ENCODE measurements at regions not wholly inside any gene's neighbourhood (a gene's known extent, or its start where the extent isn't known, plus 50 kb on each side); places are given as distances from the start of the nearest gene placed in this dataset.
"Not testable (repeated sequence)": the region's sequence is repeated elsewhere in the genome, so short reads cannot be mapped to it uniquely, and the experiment has no call there.

DNA sequence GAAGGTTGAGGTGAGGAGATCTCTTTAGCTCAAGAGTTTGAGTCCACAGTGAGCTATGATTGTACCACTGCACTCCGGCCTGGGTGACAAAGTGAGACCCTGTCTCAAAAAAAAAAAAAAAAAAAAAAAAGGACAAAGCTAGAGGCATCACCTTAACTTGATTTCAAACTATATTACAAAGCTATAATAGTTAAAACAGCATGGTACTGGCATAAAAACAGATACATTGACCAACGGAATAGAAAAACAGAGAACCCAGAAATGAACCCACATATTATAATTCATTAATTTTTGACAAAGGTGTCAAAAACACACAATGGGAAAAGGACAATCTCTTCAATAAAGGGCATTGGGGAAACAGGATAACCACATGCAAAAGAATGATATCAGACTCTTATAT, 50.8 kb upstream of the MBOAT1 start:
- TF ChIP-seq, protein P1, sequence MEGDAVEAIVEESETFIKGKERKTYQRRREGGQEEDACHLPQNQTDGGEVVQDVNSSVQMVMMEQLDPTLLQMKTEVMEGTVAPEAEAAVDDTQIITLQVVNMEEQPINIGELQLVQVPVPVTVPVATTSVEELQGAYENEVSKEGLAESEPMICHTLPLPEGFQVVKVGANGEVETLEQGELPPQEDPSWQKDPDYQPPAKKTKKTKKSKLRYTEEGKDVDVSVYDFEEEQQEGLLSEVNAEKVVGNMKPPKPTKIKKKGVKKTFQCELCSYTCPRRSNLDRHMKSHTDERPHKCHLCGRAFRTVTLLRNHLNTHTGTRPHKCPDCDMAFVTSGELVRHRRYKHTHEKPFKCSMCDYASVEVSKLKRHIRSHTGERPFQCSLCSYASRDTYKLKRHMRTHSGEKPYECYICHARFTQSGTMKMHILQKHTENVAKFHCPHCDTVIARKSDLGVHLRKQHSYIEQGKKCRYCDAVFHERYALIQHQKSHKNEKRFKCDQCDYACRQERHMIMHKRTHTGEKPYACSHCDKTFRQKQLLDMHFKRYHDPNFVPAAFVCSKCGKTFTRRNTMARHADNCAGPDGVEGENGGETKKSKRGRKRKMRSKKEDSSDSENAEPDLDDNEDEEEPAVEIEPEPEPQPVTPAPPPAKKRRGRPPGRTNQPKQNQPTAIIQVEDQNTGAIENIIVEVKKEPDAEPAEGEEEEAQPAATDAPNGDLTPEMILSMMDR (IDR thresholded peaks at IDR 0.05), result no peak
- ATAC-seq (ENCODE audit: low FRiP score), result no peak

DNA sequence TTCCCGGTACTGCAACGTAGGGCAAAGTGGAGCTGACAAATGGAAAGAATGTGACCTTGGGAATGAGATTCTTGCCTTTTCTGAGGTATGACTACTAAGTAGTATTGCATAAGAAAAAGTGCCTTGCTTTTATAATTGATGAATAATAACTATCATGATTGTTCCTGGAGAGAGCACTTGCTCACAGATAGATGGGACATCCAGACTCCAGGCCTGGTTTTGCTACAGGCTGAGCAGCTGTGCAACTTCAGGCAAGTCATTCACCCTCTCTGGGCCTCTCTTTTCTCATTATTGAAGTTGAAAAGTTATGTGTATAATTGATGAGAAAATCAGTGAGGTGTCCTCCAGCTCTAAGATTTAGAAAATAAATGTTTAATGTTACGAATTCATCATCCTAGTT, 53.6 kb upstream of the MBOAT1 start:
- DNase-seq (ENCODE audit: low spot score) (no peak), ATAC-seq (ENCODE audit: low FRiP score) (no peak)
- TF ChIP-seq, protein P1 (IDR thresholded peaks at IDR 0.05), result no peak

More for the DNA sequence above, 50.8 kb upstream of the MBOAT1 start:
- no peak for DNase-seq (ENCODE audit: low spot score)

DNA sequence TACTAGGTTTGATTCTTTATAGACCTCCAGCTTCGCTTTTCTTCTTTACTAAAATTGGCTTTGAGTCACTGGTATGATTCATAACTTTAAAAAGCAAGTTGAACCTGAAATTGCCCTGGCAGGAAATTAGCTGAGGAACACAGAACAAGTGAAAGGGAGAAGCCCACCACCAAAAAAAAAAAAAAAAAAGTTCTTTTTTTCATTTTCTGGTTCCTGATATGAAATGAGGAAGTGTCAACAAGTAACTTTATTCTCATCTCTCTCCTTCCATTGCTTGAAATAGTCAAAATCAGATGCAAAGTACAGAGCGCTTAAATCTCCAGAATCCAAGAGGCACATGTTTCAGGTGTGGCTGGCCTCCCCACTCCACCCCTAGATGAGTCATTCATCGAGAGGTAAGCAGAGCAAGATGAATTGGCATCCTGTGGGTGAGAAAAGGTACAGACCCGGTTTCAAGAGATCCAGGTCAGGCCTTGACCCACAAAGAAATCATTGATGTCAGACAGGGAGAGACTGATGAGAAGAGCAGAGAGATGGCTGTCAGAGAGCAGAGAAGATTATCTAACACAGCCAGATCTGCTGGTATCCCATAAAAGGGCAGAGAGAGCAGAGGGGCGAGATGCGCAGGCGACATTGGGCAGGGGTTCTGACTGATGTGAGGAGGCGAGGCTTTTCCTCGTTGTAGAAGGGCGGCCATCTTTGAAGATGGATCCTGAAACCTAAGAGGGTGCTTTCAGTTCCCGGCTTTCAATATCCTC, 54.8 kb upstream of the MBOAT1 start:
- TF ChIP-seq, protein P1 (IDR thresholded peaks at IDR 0.05), result no peak
- no peak for DNase-seq (ENCODE audit: low spot score)
- ATAC-seq (ENCODE audit: low FRiP score), result no peak

DNA sequence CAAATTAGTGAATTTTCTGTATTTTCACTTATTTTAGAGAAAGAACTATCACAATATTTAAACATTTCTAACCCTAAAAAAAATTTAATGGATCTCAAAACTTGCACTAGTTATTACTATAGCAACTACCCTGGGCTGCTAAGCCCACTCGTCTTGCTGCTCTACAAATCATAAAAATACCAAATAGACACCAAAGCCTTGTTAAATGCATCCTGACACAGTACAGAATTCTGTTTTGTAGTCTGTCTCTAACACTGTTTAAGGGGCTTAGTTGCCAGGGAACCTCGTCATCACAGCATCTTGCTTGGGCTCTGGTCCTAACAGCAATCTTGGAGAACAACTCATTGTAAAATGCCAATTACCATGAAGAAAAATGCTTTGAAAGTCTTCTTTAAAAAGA, 56.9 kb upstream of the MBOAT1 start:
- TF ChIP-seq, protein P1 (IDR thresholded peaks at IDR 0.05), result no peak
- ATAC-seq (ENCODE audit: low FRiP score), result no peak

DNA sequence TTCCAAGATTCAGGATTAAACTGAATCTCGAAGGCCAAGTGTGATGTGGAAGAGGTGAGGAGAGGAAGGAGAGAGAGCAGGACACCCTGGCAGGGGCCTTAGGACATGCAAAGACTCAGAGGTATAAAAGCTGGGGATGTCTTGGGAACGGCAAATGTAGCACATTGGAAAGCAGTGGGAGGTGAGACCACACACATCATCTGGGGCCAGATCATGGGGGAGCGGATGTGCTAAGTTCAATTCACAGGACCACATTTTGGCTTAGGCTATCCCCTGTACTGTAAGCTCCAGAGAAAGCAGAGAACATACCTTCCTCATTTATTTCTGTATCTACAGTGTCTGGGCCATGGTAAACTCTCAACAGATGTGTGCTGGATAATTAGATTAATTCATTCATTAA, 59.5 kb upstream of the MBOAT1 start:
- TF ChIP-seq, protein P1 (IDR thresholded peaks at IDR 0.05), result no peak
- DNase-seq (ENCODE audit: low spot score), result no peak
- ATAC-seq (ENCODE audit: low FRiP score), result no peak

More for the DNA sequence above, 56.9 kb upstream of the MBOAT1 start:
- no peak for DNase-seq (ENCODE audit: low spot score)

DNA sequence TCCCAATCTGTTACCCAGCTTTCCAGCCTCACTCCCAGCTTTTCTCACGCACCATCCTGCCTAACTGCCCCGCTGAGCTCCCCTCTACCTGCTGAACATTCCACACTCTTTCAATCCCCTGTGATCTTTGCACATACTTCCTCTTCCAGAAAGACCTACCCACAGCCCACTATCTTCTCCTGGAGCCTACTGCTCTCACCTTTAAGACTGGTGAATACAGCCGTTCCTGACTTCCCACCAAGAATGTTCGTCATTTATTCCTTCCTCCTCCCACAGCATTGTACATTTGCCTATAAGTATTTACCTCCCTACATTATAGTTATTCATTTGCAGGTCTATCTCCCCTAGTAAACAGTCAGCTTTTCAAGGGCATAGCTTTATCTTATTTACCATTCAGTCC, 61.9 kb upstream of the MBOAT1 start:
- ATAC-seq (ENCODE audit: low FRiP score) (no peak), DNase-seq (ENCODE audit: low spot score) (no peak)
- TF ChIP-seq, protein P1 (IDR thresholded peaks at IDR 0.05), result no peak

DNA sequence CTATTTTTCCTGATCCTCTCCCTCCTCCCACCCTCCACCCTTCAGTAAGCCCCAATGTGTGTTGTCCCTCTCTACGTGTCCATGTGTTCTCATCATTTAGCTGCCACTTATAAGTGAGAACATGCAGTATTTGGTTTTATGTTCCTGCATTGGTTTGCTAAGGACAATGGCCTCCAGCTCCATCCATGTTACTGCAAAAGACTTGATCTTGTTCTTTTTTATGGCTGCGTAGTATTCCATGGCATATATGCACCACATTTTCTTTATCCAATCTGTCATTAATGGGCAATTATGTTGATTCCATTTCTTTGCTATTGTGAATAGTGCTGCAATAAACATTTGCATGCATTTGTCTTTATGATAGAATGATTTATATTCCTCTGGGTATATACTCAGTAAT, 63.6 kb upstream of the MBOAT1 start:
- ATAC-seq (ENCODE audit: low FRiP score); DNase-seq (ENCODE audit: low spot score): not testable (repeated sequence)

DNA sequence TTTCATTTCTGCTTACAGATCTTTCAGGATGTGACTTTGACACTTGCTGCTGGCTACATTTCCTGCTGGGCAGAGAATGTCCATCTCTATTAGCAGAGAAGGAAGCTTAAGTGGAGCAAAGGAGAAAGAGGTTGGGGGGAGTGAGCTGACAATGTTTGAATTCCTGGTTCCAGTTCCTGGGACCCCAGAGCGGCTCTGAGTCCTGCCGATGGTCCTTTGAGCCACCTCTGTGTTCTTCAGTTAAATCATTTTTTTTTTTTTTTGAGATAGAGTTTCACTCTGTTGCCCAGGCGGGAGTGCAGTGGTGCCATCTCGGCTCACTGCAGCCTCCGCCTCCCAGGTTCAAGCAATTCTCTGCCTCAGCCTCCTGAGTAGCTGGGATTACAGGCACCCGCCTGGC, 65.5 kb upstream of the MBOAT1 start:
- not testable (repeated sequence) for DNase-seq (ENCODE audit: low spot score); ATAC-seq (ENCODE audit: low FRiP score)

Data from omental fat pad (tissue), 3 donors.